ENCODE measurements at regions not wholly inside any gene's neighbourhood (a gene's known extent, or its start where the extent isn't known, plus 50 kb on each side); places are given as distances from the start of the nearest gene placed in this dataset.

- ChIA-PET SMC1A (ENCODE audit: uncharacterized antibody, unreplicated experiment) (no interaction called here), CTCF (no interaction called here), RAD21 (ENCODE audit: unreplicated experiment) (no interaction called here), POLR2A (no interaction called here)
- Histone ChIP-seq H3K36me3 (ENCODE audit: control insufficient read depth in 2 of 2, insufficient read depth in 2 of 2, low read length in 1 of 2) (no peaks in the 10 kb centered on the region), H3K27ac (ENCODE audit: control insufficient read depth, insufficient read depth) (no peak overlapping the region), H3K4me1 (ENCODE audit: control insufficient read depth, insufficient read depth, low read length) (no peaks in the 10 kb centered on the region), H3K4me2 (ENCODE audit: control insufficient read depth, insufficient read depth) (no peak overlapping the region), H4K20me1 (ENCODE audit: control insufficient read depth, insufficient read depth) (no peaks in the 10 kb centered on the region), H3K79me2 (ENCODE audit: control insufficient read depth, insufficient read depth, low read length) (no peaks in the 10 kb centered on the region), H3K9ac (ENCODE audit: control insufficient read depth, insufficient read depth, low read length) (no peak overlapping the region), H3K9me3 (replicated peaks; ENCODE audit: control insufficient read depth, insufficient read depth, low read length) (no peaks in the 10 kb centered on the region), H3K4me3 (no peak overlapping the region), H3K27me3 (replicated peaks in 1 of 2; ENCODE audit: control insufficient read depth in 2 of 2, insufficient read depth in 2 of 2, low read length in 1 of 2) (no peaks in the 10 kb centered on the region), H2AFZ (ENCODE audit: control insufficient read depth, low read depth, low read length) (no peak overlapping the region)
- ATAC-seq, result no peak
- no peak for FAIRE-seq
- TF ChIP-seq NFXL1 (IDR thresholded peaks at IDR 0.05; ENCODE audit: borderline replicate concordance), result no peak
- intact Hi-C loops (cut with micrococcal nuclease; ENCODE audit: unreplicated experiment), result no loop called here
- in situ Hi-C loops (cut with MboI), result no loop called here
- no peak for DNase-seq (ENCODE audit: low read depth, low spot score)
- no TSS peak for BruUV-seq (replicated peaks)
- 0% methylated on average over 3 of the region's 3 CpGs for WGBS (ENCODE audit: insufficient coverage, insufficient replicate concordance, low lambda C conversion rate, missing lambda C conversion rate)
These were observed 125.9 kb upstream of the RAI2 start for GRCh38 chrX:17986977-17987376.

GRCh38 chrX:17986440-17986839 lies 125.3 kb upstream of the RAI2 start:
- SMC1A ChIA-PET (ENCODE audit: uncharacterized antibody, unreplicated experiment), result no interaction called here
- Histone ChIP-seq H3K9me3 (replicated peaks; ENCODE audit: control insufficient read depth, insufficient read depth, low read length) (no peaks in the 10 kb centered on the region), H3K27me3 (replicated peaks in 1 of 2; ENCODE audit: control insufficient read depth in 2 of 2, insufficient read depth in 2 of 2, low read length in 1 of 2) (no peaks in the 10 kb centered on the region), H3K4me2 (ENCODE audit: control insufficient read depth, insufficient read depth) (no peak overlapping the region), H3K4me3 (no peak overlapping the region), H4K20me1 (ENCODE audit: control insufficient read depth, insufficient read depth) (no peaks in the 10 kb centered on the region), H3K9ac (ENCODE audit: control insufficient read depth, insufficient read depth, low read length) (no peak overlapping the region), H3K4me1 (ENCODE audit: control insufficient read depth, insufficient read depth, low read length) (no peaks in the 10 kb centered on the region), H3K36me3 (ENCODE audit: control insufficient read depth in 2 of 2, insufficient read depth in 2 of 2, low read length in 1 of 2) (no peaks in the 10 kb centered on the region), H2AFZ (ENCODE audit: control insufficient read depth, low read depth, low read length) (no peak overlapping the region), H3K79me2 (ENCODE audit: control insufficient read depth, insufficient read depth, low read length) (no peaks in the 10 kb centered on the region), H3K27ac (ENCODE audit: control insufficient read depth, insufficient read depth) (no peak overlapping the region)
- DNase-seq (ENCODE audit: low read depth, low spot score), result no peak
- no peak for ATAC-seq
- intact Hi-C loops (cut with micrococcal nuclease; ENCODE audit: unreplicated experiment) (no loop called here), in situ Hi-C loops (cut with MboI) (no loop called here)
- WGBS (ENCODE audit: insufficient coverage, insufficient replicate concordance, low lambda C conversion rate, missing lambda C conversion rate), result 7% methylated on average over 5 of the region's 5 CpGs
- RAD21 ChIA-PET (ENCODE audit: unreplicated experiment), result no interaction called here
- CTCF ChIA-PET, result no interaction called here
- TF ChIP-seq ZNF217 (IDR thresholded peaks at IDR 0.05) (no peak), NBN (IDR thresholded peaks at IDR 0.05) (no peak), RB1 (IDR thresholded peaks at IDR 0.05; ENCODE audit: borderline replicate concordance) (no peak), RELA (IDR thresholded peaks at IDR 0.05; ENCODE audit: borderline replicate concordance, partially characterized antibody) (no peak), SMAD5 (IDR thresholded peaks at IDR 0.05; ENCODE audit: low read depth) (no peak), ZSCAN29 (IDR thresholded peaks at IDR 0.05) (no peak)
- no TSS peak for BruUV-seq (replicated peaks)
- POLR2A ChIA-PET, result no interaction called here
- FAIRE-seq, result no peak
